ENCODE measurements at regions not wholly inside any gene's neighbourhood (a gene's known extent, or its start where the extent isn't known, plus 50 kb on each side); places are given as distances from the start of the nearest gene placed in this dataset.

- DNase-seq = no peak
These were observed 163.5 kb upstream of the NT5C1B start for GRCh38 chr2:18752667-18753422.

GRCh38 chr2:18752022-18752493 lies 162.7 kb upstream of the NT5C1B start:
- DNase-seq = no peak

- no peak for DNase-seq
These were observed 161.5 kb upstream of the NT5C1B start for GRCh38 chr2:18750672-18751554.

GRCh38 chr2:18749912-18750526 lies 160.7 kb upstream of the NT5C1B start:
- peak; percentile 2 to 57 for DNase-seq

GRCh38 chr2:18745431-18746272 lies 156.3 kb upstream of the NT5C1B start:
- no peak for DNase-seq

GRCh38 chr2:18741895-18742732 lies 152.7 kb upstream of the NT5C1B start:
- DNase-seq = no peak

GRCh38 chr2:18741191-18741590 lies 151.8 kb upstream of the NT5C1B start:
- no peak for DNase-seq

GRCh38 chr2:18740474-18740881 lies 151.1 kb upstream of the NT5C1B start:
- DNase-seq = no peak

GRCh38 chr2:18731666-18732065 lies 142.3 kb upstream of the NT5C1B start:
- DNase-seq = no peak

- DNase-seq = no peak
These were observed 135.2 kb upstream of the NT5C1B start for GRCh38 chr2:18724371-18725145.

- no peak for DNase-seq
These were observed 133.8 kb upstream of the NT5C1B start for GRCh38 chr2:18723219-18723618.

GRCh38 chr2:18722101-18722500 lies 132.7 kb upstream of the NT5C1B start:
- DNase-seq = no peak

GRCh38 chr2:18721038-18721922 lies 131.9 kb upstream of the NT5C1B start:
- DNase-seq = no peak

- DNase-seq = no peak
These were observed 130.8 kb upstream of the NT5C1B start for GRCh38 chr2:18719978-18720775.

GRCh38 chr2:18708203-18708715 lies 118.9 kb upstream of the NT5C1B start:
- DNase-seq = no peak

- DNase-seq = no peak
These were observed 116.6 kb upstream of the NT5C1B start for GRCh38 chr2:18706001-18706400.

GRCh38 chr2:18704276-18704675 lies 114.9 kb upstream of the NT5C1B start:
- no peak for DNase-seq

GRCh38 chr2:18703555-18703954 lies 114.2 kb upstream of the NT5C1B start:
- no peak for DNase-seq

GRCh38 chr2:18701981-18702380 lies 112.6 kb upstream of the NT5C1B start:
- no peak for DNase-seq

Measured in inflammatory macrophage treated with lipopolysaccharide for 1 hour (primary cell).